T-helper 9 cell (primary cell): ENCODE measurements at regions not wholly inside any gene's neighbourhood (a gene's known extent, or its start where the extent isn't known, plus 50 kb on each side); places are given as distances from the start of the nearest gene placed in this dataset.
"Not testable (repeated sequence)": the region's sequence is repeated elsewhere in the genome, so short reads cannot be mapped to it uniquely, and the experiment has no call there.

ENCODE experiments used
- DNase-seq: peaks from one replicate; pipeline ENCODE4 v3.0.0-alpha.2; 2020

- DNase-seq: no peak
Observed at GRCh38 chr10:44300666-44301649, 83.9 kb downstream of the CXCL12 start.

- no peak for DNase-seq
Observed at GRCh38 chr10:44298713-44299112, 86.2 kb downstream of the CXCL12 start.

- DNase-seq: no peak
Observed at GRCh38 chr10:44297963-44298362, 86.9 kb downstream of the CXCL12 start.

DNA sequence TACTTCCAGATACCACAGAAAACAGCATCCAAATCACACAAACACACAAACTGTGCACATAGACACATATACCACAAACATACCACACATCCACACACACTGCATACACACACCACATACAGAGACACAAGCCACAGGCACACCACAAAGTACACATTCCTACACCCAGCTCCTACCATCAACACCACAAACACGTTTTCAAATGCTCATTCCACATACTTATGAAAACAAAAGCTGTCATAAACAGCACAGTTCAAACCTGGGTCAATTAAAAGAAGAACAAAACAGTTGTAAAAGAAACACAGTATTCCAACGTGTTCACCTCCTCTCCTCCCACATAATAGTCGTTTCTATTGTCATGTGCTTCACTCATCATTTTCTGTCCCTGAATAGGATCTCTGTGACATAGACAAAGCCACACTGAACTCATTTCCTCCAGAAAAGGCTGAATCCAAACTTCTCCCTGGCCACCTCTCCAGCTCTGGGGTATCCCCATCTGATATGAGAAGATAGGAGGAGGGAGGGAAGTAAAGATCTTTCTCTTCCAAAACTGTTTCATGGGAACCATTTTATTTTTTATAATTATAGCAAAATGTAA lies 89.2 kb downstream of the CXCL12 start:
- no peak for DNase-seq

DNA sequence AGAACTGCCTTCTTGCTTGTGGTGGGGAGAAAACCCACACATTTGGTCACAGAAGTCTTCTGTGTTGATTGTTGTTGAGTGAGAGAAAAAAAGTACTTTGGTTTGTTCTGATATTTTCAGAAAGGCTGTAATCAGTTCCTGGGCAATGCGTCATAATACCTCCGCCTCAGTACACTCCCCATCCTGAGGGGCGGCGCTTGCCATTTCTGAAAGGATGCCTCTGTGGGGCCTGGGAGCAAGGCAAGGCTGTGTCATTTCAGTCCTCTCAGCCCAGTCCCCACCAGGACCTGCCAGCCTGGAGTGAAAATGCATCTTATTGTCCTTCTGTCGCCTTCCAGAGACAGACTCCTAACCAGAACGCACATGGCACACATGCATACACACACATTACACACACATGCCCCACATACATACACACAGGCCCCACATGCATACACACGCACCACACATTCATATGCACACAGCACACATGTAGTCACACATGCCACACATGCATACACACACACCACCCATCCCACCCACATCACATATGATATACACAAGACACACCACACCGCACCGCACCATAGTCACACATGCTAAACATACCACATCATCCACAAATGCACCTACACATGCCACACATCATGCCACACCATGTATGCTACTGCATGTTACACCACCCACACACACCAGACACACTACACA lies 90.0 kb downstream of the CXCL12 start:
- no peak for DNase-seq

- DNase-seq: no peak
Observed at GRCh38 chr10:44293842-44294241, 91.1 kb downstream of the CXCL12 start.

- DNase-seq: no peak
Observed at GRCh38 chr10:44293306-44293778, 91.6 kb downstream of the CXCL12 start.

DNA sequence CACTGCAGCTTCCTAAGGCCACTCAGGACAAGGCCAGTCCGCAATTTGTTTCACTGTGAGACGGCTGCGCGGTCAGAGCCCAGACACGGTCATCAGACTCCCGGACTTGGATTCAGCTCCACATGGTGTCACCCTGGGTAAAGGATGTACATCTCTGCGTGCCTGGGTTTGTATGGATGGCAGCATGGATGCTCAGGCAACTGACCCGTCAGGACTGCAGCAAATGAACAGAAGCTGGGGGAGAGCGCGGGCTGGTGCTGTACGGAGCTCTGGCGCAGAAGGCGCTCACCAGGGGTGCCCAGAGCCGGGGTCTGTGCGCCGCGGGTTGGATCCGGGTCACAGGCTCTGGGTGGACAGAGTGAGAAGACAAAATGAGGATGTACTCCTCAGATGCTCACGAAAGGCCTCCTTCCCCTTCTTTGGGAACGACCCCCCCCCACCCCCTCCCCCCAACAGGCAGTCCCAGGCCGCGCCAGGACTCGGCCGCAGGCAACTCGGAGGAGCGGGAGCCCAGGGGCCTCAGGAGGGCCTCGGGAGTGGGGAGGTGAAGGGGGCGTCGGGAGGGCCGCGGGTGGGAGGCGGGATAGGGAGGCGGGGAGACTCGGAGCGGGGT lies 92.4 kb downstream of the CXCL12 start:
- DNase-seq: no peak

DNA sequence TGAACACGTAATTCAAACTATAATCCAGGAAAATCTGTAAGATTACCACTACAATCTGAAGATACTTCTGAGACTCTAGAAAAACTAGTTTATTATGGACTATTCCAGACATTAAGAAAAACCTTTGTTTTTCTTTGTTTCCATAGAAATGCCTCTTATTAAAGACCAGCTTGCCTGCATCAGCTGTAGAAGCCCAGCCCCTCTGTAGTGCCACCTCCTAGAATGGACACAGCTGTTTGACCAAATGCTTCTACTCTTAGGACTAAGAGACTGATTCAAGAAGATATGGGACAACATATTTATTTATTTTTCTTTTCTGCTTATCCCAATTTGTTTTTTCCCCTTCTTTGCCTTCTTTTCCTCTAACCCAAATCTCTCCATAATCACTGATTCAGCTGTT lies 93.8 kb downstream of the CXCL12 start:
- DNase-seq: no peak

- DNase-seq: no peak
Observed at GRCh38 chr10:44289125-44289524, 95.8 kb downstream of the CXCL12 start.

GRCh38 chr10:44287408-44287807 lies 97.5 kb downstream of the CXCL12 start:
- DNase-seq: no peak

GRCh38 chr10:44284198-44285084 lies 100.5 kb downstream of the CXCL12 start:
- DNase-seq: no peak

- DNase-seq: no peak
Observed at GRCh38 chr10:44282626-44283300, 102.1 kb downstream of the CXCL12 start.

- no peak for DNase-seq
Observed at GRCh38 chr10:44281662-44282061, 103.2 kb downstream of the CXCL12 start.

DNA sequence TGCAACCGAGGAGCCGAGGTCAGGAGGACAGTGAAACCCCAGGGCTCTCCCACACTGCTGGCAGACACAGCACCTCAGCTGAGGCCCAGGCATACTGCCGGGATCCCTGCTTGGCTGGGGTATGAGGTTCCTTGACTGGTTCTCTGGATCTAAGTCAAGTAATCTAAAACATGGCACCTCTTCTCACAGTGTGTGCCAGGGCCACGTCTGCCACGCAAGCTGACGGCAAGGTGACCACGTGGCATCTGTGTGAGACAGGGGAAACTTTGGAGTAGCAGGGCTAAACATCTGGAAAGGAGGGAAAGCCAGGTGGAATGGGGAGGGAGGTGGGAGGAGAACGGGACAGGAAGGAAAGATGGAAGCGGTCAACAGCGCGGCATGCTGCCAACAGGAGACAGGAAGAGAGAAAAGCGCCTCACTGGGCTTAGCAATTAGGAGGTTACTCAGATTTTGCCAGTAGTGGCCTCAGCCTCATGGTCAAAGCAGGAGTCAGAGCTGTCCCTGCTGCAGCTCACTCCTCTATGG lies 103.7 kb downstream of the CXCL12 start:
- no peak for DNase-seq

DNA sequence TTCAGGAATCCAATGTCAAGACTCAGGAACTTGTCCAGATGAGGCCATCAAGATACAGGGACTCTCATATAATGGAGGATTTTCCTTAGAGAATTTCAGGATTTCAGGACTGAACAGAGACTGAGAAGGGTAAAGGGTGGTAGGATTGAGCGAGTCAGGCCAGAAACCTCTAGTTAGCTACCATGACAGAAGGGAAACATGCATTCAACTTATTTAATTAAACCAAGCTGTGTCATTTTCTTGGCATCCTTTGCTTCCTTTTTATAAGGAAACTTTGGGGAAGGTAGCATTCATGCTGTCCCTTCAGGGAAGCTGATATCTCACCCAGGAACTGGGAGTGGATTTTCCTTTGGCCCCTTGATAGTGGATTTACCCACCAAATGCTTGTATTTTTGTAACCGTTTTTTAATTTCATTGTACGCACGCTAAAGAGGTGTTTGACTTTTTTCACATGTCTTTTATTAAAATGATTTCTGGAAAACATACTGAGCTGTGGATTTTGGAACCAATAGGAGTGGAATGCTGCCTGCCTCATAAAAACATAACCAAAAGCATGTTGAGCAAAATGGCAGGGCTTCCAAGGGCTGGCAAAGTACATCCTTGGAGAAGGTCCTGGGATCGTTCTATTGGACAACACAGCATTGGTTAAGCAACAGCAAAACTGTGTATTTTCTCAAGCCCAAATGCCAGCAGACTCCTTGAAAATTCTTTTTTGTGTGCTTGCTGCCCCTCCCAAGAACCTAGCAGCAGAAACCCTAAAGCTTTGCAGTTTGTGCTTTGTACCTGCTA lies 104.5 kb downstream of the CXCL12 start:
- no peak for DNase-seq

DNA sequence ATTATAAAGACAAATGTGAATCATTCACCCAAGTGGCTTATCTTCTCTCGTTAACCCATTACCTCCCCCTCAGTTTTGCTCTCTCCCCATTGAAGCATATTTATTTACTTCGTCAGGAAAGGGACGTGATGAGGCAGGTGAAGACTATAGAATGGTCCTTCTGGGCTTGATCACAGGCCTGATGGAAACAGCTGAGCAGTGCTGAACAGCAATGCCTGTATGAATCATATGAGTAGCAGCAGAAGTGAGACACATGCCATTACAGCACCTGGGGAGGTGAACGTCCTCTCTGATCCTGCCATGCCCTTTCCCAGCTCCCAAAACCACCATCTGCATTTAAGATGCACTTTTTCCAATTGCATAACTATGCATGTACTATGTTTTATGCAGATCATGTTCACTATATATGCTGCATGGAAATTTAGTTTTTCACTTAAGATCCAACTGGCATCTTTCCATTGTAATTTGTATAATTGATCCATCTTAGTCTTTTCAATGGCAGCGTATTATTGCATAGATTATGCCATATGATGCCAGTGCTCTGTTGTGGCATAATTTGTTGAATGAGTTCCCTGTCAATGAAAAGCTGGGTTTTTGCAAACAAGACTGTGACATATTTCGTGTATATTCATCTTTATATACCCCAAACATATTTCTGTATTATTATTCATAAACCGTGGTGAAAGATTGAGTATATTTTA lies 105.3 kb downstream of the CXCL12 start:
- no peak for DNase-seq

GRCh38 chr10:44278837-44279324 lies 106.0 kb downstream of the CXCL12 start:
- no peak for DNase-seq

DNA sequence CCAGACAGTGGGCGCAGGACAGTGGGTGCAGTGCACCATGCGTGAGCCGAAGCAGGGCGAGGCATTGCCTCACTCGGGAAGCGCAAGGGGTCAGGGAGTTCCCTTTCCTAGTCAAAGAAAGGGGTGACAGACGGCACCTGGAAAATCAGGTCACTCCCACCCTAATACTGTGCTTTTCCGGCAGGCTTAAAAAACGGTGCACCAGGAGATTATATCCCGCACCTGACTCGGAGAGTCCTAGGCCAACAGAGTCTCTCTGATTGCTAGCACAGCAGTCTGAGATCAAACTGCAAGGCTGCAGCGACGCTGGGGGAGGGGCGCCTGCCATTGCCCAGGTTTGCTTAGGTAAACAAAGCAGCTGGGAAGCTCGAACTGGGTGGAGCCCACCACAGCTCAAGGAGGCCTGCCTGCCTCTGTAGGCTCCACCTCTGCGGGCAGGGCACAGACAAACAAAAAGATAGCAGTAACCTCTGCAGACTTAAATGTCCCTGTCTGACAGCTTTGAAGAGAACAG lies 116.4 kb downstream of the CXCL12 start:
- DNase-seq: not testable (repeated sequence)
